Prostate gland (tissue), 2 donors: ENCODE measurements at regions not wholly inside any gene's neighbourhood (a gene's known extent, or its start where the extent isn't known, plus 50 kb on each side); places are given as distances from the start of the nearest gene placed in this dataset.

Experiments
- POLR2A ChIP-seq: fragments of 450-650 bp; IDR thresholded peaks from one replicate; pipeline ENCODE4 v1.6.1; 2016; ENCODE audit warnings: antibody characterized with exemption, mild to moderate bottlenecking
- TF ChIP-seq, protein P1 (sequence below), 4 experiments: fragments of 200-600 bp in 2 of 4; fragments of 450-650 bp in 2 of 4; sonication (generic) in 2 of 4; IDR thresholded peaks; 1 replicate in 3 of 4; 2 replicates in 1 of 4; pipeline ENCODE4 v1.5.1; 2016 to 2019; ENCODE audit warnings: antibody characterized with exemption in 4 of 4, mild to moderate bottlenecking in 2 of 4, moderate library complexity in 2 of 4

DNA sequence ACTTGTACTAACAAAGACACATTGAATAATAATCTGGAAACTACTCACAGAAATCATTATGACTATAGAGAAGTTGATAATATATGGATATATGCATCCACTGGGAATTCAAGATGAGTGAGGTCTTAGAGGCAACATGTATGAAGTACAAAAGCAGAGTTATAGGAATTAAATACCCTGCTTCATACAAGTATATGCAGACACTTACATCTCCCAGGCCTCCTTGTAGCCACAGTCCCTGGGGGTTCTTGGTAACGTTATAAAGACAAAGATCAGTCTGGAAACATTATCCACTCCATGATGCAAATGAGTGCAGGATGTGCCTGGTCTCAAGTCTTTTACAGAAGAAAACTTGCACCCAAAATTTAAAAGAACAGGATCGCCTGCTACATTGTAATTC lies 92.4 kb upstream of the ANXA1 start:
- TF ChIP-seq, protein P1, sequence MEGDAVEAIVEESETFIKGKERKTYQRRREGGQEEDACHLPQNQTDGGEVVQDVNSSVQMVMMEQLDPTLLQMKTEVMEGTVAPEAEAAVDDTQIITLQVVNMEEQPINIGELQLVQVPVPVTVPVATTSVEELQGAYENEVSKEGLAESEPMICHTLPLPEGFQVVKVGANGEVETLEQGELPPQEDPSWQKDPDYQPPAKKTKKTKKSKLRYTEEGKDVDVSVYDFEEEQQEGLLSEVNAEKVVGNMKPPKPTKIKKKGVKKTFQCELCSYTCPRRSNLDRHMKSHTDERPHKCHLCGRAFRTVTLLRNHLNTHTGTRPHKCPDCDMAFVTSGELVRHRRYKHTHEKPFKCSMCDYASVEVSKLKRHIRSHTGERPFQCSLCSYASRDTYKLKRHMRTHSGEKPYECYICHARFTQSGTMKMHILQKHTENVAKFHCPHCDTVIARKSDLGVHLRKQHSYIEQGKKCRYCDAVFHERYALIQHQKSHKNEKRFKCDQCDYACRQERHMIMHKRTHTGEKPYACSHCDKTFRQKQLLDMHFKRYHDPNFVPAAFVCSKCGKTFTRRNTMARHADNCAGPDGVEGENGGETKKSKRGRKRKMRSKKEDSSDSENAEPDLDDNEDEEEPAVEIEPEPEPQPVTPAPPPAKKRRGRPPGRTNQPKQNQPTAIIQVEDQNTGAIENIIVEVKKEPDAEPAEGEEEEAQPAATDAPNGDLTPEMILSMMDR (IDR thresholded peaks at IDR 0.05): no peak
- no peak for TF ChIP-seq POLR2A
